Fibroblast of pulmonary artery (primary cell): ENCODE measurements at regions not wholly inside any gene's neighbourhood (a gene's known extent, or its start where the extent isn't known, plus 50 kb on each side); places are given as distances from the start of the nearest gene placed in this dataset.

Experiments used
- DNase-seq: peaks from one replicate; pipeline ENCODE4 v3.0.0-alpha.2; 2010; ENCODE audit warnings: low read depth
- H3K4me3 ChIP-seq: replicated peaks from 2 replicates; pipeline ENCODE4 v1.5.1; 2011; ENCODE audit warnings: low read depth, mild to moderate bottlenecking, control low read depth, low read length, moderate library complexity
- TF ChIP-seq, protein P1 (sequence below): IDR thresholded peaks from 2 replicates; pipeline ENCODE4 v1.5.1; 2011; ENCODE audit warnings: mild to moderate bottlenecking, control low read depth, low read length, inconsistent platforms; ENCODE audit errors: missing control alignments

DNA sequence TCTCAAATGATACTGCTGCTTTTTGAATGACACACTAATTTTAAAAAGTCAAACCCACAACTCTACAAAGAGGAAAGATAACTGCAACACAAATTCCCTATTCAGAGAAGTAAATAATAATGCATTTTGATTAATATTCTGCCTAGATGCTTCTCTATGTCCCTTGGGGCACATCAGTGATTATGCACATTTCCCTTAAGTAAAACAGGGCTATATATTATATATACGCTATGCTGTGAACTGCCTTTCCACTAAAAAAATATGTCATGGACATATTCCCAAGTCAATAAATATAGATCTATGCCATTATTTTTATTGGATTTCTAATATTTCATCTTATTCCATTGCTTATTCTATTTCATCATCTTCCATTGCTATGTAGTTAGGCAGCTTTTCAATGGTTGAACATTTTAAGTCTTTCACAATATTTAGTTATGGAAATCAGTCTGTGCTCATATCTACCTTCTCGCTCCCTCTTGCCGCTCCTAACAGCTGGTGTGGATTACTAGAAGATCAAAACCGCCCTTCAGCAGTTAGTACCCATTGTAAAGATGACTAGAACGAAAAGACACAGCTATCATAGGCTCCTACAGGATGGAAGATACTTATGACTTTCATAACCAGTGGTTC, 468.2 kb upstream of the GOT2 start:
- TF ChIP-seq, protein P1, sequence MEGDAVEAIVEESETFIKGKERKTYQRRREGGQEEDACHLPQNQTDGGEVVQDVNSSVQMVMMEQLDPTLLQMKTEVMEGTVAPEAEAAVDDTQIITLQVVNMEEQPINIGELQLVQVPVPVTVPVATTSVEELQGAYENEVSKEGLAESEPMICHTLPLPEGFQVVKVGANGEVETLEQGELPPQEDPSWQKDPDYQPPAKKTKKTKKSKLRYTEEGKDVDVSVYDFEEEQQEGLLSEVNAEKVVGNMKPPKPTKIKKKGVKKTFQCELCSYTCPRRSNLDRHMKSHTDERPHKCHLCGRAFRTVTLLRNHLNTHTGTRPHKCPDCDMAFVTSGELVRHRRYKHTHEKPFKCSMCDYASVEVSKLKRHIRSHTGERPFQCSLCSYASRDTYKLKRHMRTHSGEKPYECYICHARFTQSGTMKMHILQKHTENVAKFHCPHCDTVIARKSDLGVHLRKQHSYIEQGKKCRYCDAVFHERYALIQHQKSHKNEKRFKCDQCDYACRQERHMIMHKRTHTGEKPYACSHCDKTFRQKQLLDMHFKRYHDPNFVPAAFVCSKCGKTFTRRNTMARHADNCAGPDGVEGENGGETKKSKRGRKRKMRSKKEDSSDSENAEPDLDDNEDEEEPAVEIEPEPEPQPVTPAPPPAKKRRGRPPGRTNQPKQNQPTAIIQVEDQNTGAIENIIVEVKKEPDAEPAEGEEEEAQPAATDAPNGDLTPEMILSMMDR, result no peak

DNA sequence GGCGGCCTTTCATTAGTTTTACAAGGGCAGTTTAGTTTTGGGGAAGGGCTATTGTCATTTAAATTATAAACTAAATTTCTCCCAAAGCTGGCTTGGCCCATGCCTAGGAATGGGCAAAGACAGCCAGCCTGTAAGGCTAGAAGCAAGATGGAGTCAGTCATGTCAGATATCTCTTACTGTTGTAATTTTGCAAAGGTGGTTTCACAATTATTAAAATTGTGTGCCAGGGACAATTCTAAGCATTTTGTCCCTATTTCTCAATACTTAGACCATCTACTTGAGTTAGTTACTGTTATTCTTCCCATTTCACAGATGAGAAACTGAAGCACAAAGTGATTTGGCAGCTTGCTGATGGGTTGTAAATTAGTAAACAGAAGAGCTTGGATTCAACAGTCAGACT, 467.7 kb upstream of the GOT2 start:
- DNase-seq, result no peak
- no peak overlapping the region for H3K4me3 ChIP-seq
- TF ChIP-seq, protein P1, result no peak

More for the DNA sequence above, 468.2 kb upstream of the GOT2 start:
- H3K4me3 ChIP-seq, result no peak overlapping the region
- no peak for DNase-seq

DNA sequence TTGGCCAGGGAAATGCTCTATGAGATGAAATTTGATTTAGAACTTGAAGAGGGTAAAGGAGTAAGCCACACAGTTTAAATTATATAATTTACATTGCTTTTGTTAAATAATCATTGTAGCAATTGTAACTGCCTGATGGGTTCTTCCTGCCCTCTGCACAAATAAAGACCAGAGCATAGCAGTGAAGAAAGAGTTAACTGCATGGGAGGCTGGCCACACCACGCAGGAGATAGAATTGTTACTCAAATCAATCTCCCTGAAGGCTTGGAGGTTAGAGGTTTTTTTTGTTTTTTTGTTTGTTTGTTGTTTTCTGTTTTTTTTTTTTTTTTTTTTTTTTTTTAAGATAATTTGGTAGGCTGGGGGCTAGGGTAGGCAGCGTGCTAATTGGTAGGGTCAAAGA, 467.0 kb upstream of the GOT2 start:
- no peak overlapping the region for H3K4me3 ChIP-seq

DNA sequence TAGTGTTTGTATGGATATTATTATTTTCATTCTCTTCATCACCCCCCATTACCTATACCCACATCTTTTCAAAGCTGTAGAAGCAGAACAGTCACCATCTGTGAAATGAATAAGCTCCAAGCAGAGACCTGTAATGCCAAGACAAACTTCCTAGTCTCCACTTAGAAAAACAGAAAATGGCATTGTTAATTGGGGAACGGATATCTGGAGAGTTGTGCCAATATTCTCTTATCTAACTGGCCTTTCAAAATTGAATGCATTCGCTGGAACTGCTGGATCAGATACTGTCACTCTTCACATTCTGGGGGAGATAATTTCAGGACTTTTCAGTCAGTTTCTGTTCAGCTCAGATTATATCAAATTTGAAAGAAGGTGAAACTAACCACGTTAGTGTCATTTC, 464.4 kb upstream of the GOT2 start:
- no peak for DNase-seq
- TF ChIP-seq, protein P1, result no peak
- H3K4me3 ChIP-seq, result no peak overlapping the region

More for the DNA sequence above, 467.0 kb upstream of the GOT2 start:
- DNase-seq, result no peak
- TF ChIP-seq, protein P1, result no peak

DNA sequence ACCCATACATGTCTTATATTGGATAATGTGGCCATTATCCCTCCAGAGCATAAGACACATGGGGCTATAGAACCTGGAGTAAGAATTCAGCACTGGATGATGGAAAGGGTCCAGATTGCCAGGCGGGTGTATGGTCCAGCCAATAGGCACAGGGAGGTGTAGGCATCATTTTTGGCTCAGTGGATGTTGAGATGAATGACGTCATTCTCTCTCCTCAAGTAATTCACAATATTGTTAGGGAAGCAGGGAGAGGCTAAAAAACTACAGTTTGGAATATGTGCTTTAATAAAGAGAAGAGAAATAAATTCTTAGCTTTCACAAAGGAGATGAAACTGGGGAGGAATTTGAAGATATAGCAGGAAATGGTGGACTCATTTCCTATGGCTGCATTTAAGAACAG, 461.1 kb upstream of the GOT2 start:
- no peak for DNase-seq
- no peak overlapping the region for H3K4me3 ChIP-seq
- TF ChIP-seq, protein P1, result no peak

DNA sequence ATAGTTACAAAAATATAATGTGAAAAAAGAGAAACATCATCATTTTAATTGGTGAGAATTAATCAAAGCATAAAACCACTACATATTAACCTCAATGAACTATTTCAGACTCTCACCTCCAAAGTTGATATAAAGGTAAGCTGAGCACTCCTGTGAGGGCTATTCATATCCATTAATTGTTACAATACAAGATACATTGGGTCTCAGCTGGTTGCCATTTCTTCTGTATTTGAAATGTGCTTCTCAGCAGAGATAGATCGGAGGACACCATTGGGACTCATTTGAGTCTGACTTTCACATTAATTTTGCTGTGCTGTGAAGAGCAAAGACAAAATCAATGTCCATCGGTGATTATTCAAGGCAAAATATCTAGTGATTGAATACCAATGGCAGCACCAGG, 459.5 kb upstream of the GOT2 start:
- TF ChIP-seq, protein P1, result no peak
- no peak for DNase-seq

DNA sequence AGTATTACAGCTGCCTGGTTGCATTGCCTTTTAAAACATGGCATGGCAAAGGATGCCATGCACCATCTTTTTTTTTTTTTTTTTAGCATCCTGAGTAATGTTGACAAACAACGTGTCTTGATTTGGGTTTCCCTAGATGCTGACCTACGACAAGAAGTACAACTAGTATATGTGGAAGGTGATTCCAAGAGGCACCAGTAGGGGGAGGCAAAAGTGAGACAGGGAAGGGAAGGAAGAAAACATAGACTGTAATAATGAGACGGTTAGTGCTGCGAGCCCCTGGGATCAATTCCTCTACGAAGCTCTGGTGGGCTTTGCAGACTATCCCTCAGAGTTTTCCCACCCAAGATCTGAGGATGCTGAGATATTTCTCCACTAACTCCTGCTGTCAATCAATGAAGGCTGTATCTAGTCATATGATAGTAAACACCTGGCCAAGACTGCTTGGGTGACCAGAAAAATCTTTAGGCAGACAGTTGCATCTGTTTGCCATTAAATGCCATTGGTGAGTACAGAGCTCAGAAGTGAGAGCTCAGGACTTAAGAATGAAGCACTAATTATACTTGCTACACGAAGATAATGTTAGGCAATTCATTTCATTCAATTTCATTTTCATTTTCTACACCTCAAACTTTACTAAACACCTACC, 458.6 kb upstream of the GOT2 start:
- peak; percentile 4 for DNase-seq

More for the DNA sequence above, 459.5 kb upstream of the GOT2 start:
- H3K4me3 ChIP-seq, result no peak overlapping the region

More for the DNA sequence above, 458.6 kb upstream of the GOT2 start:
- TF ChIP-seq, protein P1, result peak; percentile 36
- no peak overlapping the region for H3K4me3 ChIP-seq
